HCT116 (cell line): ENCODE measurements at regions not wholly inside any gene's neighbourhood (a gene's known extent, or its start where the extent isn't known, plus 50 kb on each side); places are given as distances from the start of the nearest gene placed in this dataset.

Experiments used
- ATAC-seq: fragments of 200-7000 bp; cut with Tn5 transposase; 2 replicates; pipeline ENCODE4 v1.9.1; 2020; ENCODE audit warnings: mild to moderate bottlenecking, moderate library complexity
- BruUV-seq: library from RNA; stranded (reverse); fragments of 400-500 nt; replicated peaks from 2 replicates; lab custom pipeline; 2021; lab: Mats Ljungman, UMichigan
- CTCF ChIA-PET: fragments of 300-600 bp; sonication (Branson Sonifier 250); formaldehyde crosslinking; loops from one replicate; lab custom pipeline; 2021; ENCODE audit warnings: antibody characterized with exemption; lab: Charles Lee
- POLR2A ChIA-PET: fragments of 300-600, 350-600 bp; sonication (Branson Sonifier 250); formaldehyde crosslinking; loops from one replicate; lab custom pipeline; 2021; ENCODE audit warnings: antibody characterized with exemption; lab: Charles Lee
- RAD21 ChIA-PET, 2 experiments: fragments of 300-600 bp; sonication (Branson Sonifier 250); formaldehyde crosslinking; loops; one replicate each; lab custom pipeline; 2023; ENCODE audit warnings: low total read pairs in 2 of 2; ENCODE audit not compliant: uncharacterized antibody in 2 of 2, unreplicated experiment in 2 of 2, low non-redundant PET in 1 of 2; lab: Charles Lee
- DNase-seq: peaks from one replicate; pipeline ENCODE4 v3.0.0-alpha.2; 2010; ENCODE audit warnings: low read depth, low spot score
- H2AFZ ChIP-seq: fragments of 200-600 bp; shearing (Covaris generic), sonication (generic); 2 replicates; pipeline ENCODE4 v1.6.1; 2017; ENCODE audit warnings: low read depth, mixed run types, mixed read lengths, antibody characterized with exemption, low read length; ENCODE audit not compliant: poor library complexity, severe bottlenecking
- H3K27ac ChIP-seq: 2 replicates; pipeline ENCODE4 v1.5.1; 2012; ENCODE audit warnings: low read depth, low read length
- H3K27me3 ChIP-seq: fragments of 200-600 bp; sonication (generic); 2 replicates; pipeline ENCODE4 v1.6.1; 2016; ENCODE audit warnings: mixed run types, low read length, mixed read lengths; ENCODE audit not compliant: insufficient read depth
- H3K36me3 ChIP-seq, 2 experiments: fragments of 200-500 bp in 1 of 2; fragments of 200-600 bp in 1 of 2; sonication (Bioruptor generic) in 1 of 2; sonication (generic) in 1 of 2; 2 replicates each; pipeline versions ENCODE4 v1.5.1 to v1.6.1; 2014 to 2016; ENCODE audit warnings: low read length in 2 of 2, inconsistent platforms in 1 of 2, mixed read lengths in 1 of 2, mixed run types in 1 of 2; ENCODE audit not compliant: insufficient read depth in 2 of 2, control insufficient read depth in 1 of 2
- H3K4me1 ChIP-seq, 2 experiments: fragments of 200-600 bp in 1 of 2; sonication (generic) in 1 of 2; 2 replicates each; pipeline versions ENCODE4 v1.5.1 to v1.6.1; 2012 to 2017; ENCODE audit warnings: low read length in 2 of 2, inconsistent platforms in 1 of 2, mild to moderate bottlenecking in 1 of 2, mixed read lengths in 1 of 2, mixed run types in 1 of 2, moderate library complexity in 1 of 2; ENCODE audit not compliant: insufficient read depth in 2 of 2, control insufficient read depth in 1 of 2
- H3K4me2 ChIP-seq: fragments of 200-600 bp; sonication (generic); 2 replicates; pipeline ENCODE4 v1.6.1; 2017; ENCODE audit warnings: mixed run types, low read length, mixed read lengths
- H3K4me3 ChIP-seq, 2 experiments: fragments of 200-600 bp in 1 of 2; sonication (generic) in 1 of 2; replicated peaks in 1 of 2; 2 replicates each; pipeline ENCODE4 v1.5.1; 2011 to 2016; ENCODE audit warnings: low read length in 2 of 2, control low read depth in 1 of 2, low read depth in 1 of 2, mild to moderate bottlenecking in 1 of 2, mixed read lengths in 1 of 2, mixed run types in 1 of 2
- H3K79me2 ChIP-seq: fragments of 200-600 bp; sonication (generic); 2 replicates; pipeline ENCODE4 v1.6.1; 2017; ENCODE audit warnings: mild to moderate bottlenecking, mixed run types, low read length, moderate library complexity, mixed read lengths; ENCODE audit not compliant: insufficient read depth
- H3K9ac ChIP-seq: fragments of 200-600 bp; sonication (generic); 2 replicates; pipeline ENCODE4 v1.6.1; 2016; ENCODE audit warnings: low read length, mixed read lengths
- H3K9me2 ChIP-seq: fragments of 200-600 bp; sonication (generic), shearing (Covaris generic); 2 replicates; pipeline ENCODE4 v1.6.1; 2017; ENCODE audit warnings: mixed run types, mild to moderate bottlenecking, moderate library complexity; ENCODE audit not compliant: insufficient read depth
- H3K9me3 ChIP-seq, 2 experiments: fragments of 200-500 bp in 1 of 2; fragments of 200-600 bp in 1 of 2; sonication (Bioruptor generic) in 1 of 2; sonication (generic) in 1 of 2; 2 replicates each; pipeline ENCODE4 v1.6.1; 2014 to 2017; ENCODE audit warnings: low read length in 2 of 2, mixed read lengths in 2 of 2, inconsistent platforms in 1 of 2, low read depth in 1 of 2, mild to moderate bottlenecking in 1 of 2, mixed run types in 1 of 2, moderate library complexity in 1 of 2; ENCODE audit not compliant: control insufficient read depth in 1 of 2, insufficient read depth in 1 of 2
- H4K20me1 ChIP-seq: fragments of 200-600 bp; sonication (generic), shearing (Covaris generic); 2 replicates; pipeline ENCODE4 v1.6.1; 2017; ENCODE audit warnings: mixed run types, mild to moderate bottlenecking, moderate library complexity; ENCODE audit not compliant: insufficient read depth
- EGR1 ChIP-seq: IDR thresholded peaks from 2 replicates; pipeline ENCODE4 v1.6.1; 2012; ENCODE audit warnings: low read depth
- MAX ChIP-seq: IDR thresholded peaks from 2 replicates; pipeline ENCODE4 v1.6.1; 2012
- POLR2AphosphoS5 ChIP-seq: IDR thresholded peaks from 2 replicates; pipeline ENCODE4 v1.6.1; 2011; ENCODE audit warnings: mild to moderate bottlenecking, low read depth, low read length, moderate library complexity
- RAD21 ChIP-seq: IDR thresholded peaks from 2 replicates; pipeline ENCODE4 v1.6.1; 2012; ENCODE audit warnings: low read depth, mild to moderate bottlenecking
- SP1 ChIP-seq: IDR thresholded peaks from 2 replicates; pipeline ENCODE4 v1.6.1; 2012; ENCODE audit warnings: low read depth
- SRF ChIP-seq: IDR thresholded peaks from 2 replicates; pipeline ENCODE4 v1.6.1; 2012; ENCODE audit warnings: low read depth
- YY1 ChIP-seq: IDR thresholded peaks from 2 replicates; pipeline ENCODE4 v1.6.1; 2011; ENCODE audit warnings: low read length, low read depth, moderate library complexity, mild to moderate bottlenecking; ENCODE audit not compliant: insufficient replicate concordance; ENCODE audit errors: extremely low read depth
- ZFX ChIP-seq: fragments of 450-650 bp; IDR thresholded peaks from 2 replicates; pipeline ENCODE4 v1.6.1; 2017
- intact Hi-C: fragments of 100-400 bp; cut with micrococcal nuclease; formaldehyde crosslinking; loops from 2 replicates; pipeline ENCODE4 v1.10.0; 2022
- TF ChIP-seq, protein P1 (sequence below), 3 experiments: fragments of 200-600 bp in 1 of 3; sonication (generic) in 1 of 3; IDR thresholded peaks in 2 of 3; conservative IDR thresholded peaks in 1 of 3; 2 replicates each; pipeline ENCODE4 v1.5.1; 2012 to 2017; ENCODE audit warnings: low read depth in 2 of 3, low read length in 2 of 3, antibody characterized with exemption in 1 of 3, borderline replicate concordance in 1 of 3, control low read depth in 1 of 3, mild to moderate bottlenecking in 1 of 3, mixed read lengths in 1 of 3, mixed run types in 1 of 3, moderate library complexity in 1 of 3; ENCODE audit not compliant: insufficient read depth in 1 of 3

GRCh38 chr5:137565450-137565849 lies 66.3 kb upstream of the SPOCK1 start:
- TF ChIP-seq SP1 (no peak), SRF (no peak), YY1 (no peak), MAX (no peak), EGR1 (no peak), RAD21 (no peak), ZFX (no peak), POLR2AphosphoS5 (no peak)
- TF ChIP-seq, protein P1, sequence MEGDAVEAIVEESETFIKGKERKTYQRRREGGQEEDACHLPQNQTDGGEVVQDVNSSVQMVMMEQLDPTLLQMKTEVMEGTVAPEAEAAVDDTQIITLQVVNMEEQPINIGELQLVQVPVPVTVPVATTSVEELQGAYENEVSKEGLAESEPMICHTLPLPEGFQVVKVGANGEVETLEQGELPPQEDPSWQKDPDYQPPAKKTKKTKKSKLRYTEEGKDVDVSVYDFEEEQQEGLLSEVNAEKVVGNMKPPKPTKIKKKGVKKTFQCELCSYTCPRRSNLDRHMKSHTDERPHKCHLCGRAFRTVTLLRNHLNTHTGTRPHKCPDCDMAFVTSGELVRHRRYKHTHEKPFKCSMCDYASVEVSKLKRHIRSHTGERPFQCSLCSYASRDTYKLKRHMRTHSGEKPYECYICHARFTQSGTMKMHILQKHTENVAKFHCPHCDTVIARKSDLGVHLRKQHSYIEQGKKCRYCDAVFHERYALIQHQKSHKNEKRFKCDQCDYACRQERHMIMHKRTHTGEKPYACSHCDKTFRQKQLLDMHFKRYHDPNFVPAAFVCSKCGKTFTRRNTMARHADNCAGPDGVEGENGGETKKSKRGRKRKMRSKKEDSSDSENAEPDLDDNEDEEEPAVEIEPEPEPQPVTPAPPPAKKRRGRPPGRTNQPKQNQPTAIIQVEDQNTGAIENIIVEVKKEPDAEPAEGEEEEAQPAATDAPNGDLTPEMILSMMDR (IDR thresholded peaks at IDR 0.05 in 2 of 3, conservative IDR thresholded peaks at IDR 0.05 in 1 of 3; ENCODE audit: borderline replicate concordance in 1 of 3, insufficient read depth in 1 of 3, low read depth in 2 of 3, low read length in 2 of 3) = no peak
- no peaks in the 10 kb centered on the region for H3K9me2 ChIP-seq
- no peaks in the 10 kb centered on the region for H3K9me3 ChIP-seq
- H3K4me2 ChIP-seq = no peak overlapping the region
- no peaks in the 10 kb centered on the region for H3K4me1 ChIP-seq
- intact Hi-C loops = no loop called here
- DNase-seq (no peak), ATAC-seq (no peak)
- no TSS peak for BruUV-seq
- RAD21 ChIA-PET = no interaction called here
- H3K27ac ChIP-seq = no peak overlapping the region
- H4K20me1 ChIP-seq = no peaks in the 10 kb centered on the region
- H3K9ac ChIP-seq = no peak overlapping the region
- H3K4me3 ChIP-seq = no peak overlapping the region
- no peaks in the 10 kb centered on the region for H3K36me3 ChIP-seq
- H2AFZ ChIP-seq = no peak overlapping the region
- peaks cover 6% of the 10 kb centered on the region; the same call in 1 of the 2 replicates for H3K27me3 ChIP-seq
- POLR2A ChIA-PET = no interaction called here
- no peaks in the 10 kb centered on the region for H3K79me2 ChIP-seq
- CTCF ChIA-PET = no interaction called here
